Loucy (cell line): ENCODE measurements at regions not wholly inside any gene's neighbourhood (a gene's known extent, or its start where the extent isn't known, plus 50 kb on each side); places are given as distances from the start of the nearest gene placed in this dataset.

Experiments used
- CTCF ChIP-seq: fragments of 200-600 bp; sonication (generic); conservative IDR thresholded peaks from 2 replicates; pipeline ENCODE4 v1.5.1; 2014; ENCODE audit warnings: mild to moderate bottlenecking, antibody characterized with exemption, low read length
- EZH2phosphoT487 ChIP-seq: fragments of 200-600 bp; IDR thresholded peaks from 2 replicates; pipeline ENCODE4 v1.6.1; 2018; ENCODE audit warnings: antibody characterized with exemption, mild to moderate bottlenecking, moderate library complexity, borderline replicate concordance

DNA sequence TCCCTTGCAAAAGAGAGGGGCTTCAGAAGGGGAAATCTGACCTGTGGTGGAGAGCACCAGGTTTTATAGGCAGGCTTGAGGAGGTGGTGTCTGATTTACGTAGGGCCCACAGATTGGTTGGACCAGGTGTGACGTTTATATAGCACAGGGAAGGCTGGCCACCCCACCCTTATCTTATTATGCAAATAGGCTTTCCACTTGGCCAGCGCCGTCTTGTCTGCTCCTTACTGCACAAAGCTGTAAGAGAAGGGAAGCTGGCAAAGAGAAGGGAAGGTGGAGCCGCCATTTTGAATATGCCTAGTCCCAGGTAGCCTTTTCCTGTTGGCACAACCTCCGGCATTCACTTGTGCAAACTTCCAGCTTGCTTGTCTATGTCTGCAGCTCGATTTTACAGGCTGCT lies 221.4 kb downstream of the GATA3 start:
- TF ChIP-seq CTCF: no peak
- TF ChIP-seq EZH2phosphoT487: no peak
